HUDEP-2 (cell line): ENCODE measurements at regions not wholly inside any gene's neighbourhood (a gene's known extent, or its start where the extent isn't known, plus 50 kb on each side); places are given as distances from the start of the nearest gene placed in this dataset.
"Not testable (repeated sequence)": the region's sequence is repeated elsewhere in the genome, so short reads cannot be mapped to it uniquely, and the experiment has no call there.

Experiments used
- DNase-seq, 76 experiments: peaks; one replicate each; lab custom pipeline; 2025; ENCODE audit not compliant: unreplicated experiment in 76 of 76; lab: John Stamatoyannopoulos, UW

DNA sequence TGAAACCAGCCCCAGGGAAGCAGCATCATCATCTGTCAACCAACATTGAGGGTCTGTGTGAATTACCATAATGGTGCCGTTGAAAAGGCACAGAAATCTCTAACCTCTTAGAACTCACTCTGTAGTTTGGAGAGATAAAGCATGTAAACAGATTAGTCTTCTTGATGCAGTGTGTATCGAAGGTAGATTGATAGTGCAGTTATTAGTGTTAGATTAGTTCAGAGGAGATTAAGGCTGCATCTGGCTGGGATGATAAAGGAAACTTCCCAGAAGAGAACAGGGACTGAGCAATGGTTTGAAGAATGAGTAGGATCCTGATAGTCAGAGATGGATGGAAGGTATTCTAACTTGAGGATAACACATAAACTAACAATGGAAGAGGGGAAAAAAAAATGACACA lies 651.5 kb downstream of the TLE1 start:
- no peak for DNase-seq

DNA sequence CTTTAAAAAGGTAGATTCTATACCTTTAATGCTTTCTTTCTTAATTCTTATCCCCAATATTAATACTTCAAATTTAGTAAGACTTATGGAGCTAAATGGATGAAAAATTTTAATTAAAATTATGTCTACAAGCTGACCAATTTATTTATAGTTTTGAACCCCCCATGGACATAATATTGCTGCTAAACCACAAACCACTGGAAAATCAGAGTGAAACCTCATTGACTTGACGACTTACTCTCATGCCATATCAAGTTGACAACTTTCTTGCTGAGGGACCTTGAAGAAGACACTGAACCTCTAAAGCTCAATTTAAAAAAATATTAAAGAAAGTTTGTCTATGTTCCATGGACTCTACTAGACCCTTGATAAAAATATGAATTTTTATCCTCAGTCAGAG lies 653.7 kb downstream of the TLE1 start:
- DNase-seq: no peak

DNA sequence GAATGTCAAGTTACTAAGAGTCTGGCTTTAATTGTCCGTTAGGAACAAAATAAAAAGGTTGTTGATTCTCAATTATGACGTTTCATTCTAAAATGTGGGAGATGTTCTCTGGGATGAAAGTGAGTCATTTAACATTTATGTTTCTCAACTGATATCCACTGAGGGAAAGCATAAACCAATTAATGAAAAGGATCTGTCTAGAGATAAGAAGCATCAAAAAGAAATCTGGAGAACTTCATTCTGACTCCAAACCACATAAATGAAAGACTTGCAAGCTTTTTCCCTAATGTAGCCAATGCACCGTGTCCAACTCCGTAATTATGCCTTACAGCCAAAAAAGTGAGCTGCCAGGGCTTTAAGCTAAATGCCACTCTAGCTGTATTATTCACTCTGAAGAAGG lies 654.2 kb downstream of the TLE1 start:
- DNase-seq: no peak

DNA sequence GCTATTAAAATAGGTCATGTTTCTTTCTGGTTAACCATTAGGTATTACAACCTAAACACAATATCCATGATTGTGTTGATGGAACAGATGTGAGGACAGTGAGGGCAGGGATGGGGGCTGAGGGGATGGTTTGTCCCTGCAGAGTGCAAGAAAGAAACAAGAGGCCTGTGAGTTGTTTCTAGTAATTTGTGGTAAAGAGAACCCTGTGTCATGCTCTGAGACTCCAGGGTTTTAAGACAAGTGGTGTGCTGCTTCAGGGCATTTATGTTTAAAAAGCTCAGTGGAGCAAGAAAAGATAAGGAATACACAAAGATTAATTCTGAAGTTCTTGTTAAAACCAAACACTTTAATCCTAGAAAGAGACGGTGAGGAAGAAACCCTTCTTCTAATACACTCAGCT lies 656.5 kb downstream of the TLE1 start:
- no peak for DNase-seq

DNA sequence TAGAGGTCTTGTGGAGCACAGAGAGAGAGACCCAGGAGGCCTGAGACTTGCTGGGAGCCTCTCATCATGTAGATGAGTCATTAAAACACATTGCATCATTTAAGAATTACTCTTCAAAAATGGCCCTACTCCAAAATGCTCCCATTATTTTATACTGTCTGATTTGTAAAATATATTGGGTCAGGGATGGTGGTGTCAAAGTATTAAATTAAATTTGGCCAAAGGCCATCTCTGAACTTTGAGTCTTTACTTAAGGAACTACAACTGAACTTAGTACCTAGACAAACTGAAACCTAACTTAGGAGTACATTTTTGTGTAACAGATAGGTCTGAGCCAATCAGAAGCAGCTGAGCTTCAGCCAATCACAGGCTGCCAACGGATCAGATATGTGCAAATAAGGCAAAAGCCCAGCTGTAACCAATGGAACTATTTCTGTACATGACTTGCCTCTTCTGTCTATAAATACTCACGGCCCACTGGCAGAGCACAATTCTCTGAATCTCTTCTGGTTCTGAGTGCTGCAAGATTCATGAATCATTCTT lies 657.2 kb downstream of the TLE1 start:
- DNase-seq: no peak

DNA sequence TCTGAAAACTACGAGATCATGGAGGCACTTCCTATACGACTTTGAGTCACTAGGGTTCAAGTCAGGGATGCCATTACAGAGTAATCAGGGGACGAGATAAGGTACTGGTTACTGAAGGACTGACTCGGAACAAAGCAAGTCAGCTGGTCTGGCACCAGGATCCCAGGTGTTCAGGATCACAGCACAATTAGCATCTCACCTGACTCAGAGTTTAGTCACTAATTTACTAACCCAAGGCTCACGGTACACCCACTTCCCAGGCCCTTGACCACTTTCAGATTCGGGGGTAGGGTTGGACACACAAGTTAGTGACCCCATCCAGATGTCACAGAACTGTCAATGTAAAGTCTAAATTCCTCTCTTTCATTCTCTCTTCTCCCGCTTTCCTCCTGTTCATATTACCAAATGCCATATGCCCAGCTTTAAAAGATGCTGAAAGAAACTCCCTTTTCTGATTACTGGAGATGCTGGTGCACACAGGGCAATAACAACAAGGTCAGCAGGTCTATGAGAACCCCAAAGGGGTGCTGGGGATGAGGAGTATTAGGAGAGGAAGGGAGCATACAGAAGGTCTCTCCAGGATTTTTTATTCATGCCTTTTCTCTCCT lies 657.8 kb downstream of the TLE1 start:
- DNase-seq: no peak

DNA sequence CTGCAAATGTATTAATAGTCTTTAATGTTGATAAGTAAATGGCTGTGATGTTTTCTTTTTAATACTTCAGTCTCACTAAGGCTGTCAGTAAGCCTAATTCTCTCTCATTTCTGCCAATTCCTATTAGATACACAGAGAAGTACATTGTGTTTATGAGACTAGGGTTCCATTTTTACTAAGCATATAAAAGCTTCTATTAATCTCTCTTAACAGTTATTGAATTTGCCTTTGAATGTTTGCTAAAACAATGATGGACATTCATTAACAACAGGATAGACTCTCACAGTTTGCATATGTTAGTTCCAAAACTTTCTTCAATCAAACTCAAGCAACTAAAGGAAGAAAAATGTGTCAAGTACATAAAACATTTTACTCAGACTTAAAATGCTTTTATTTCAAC lies 659.3 kb downstream of the TLE1 start:
- no peak for DNase-seq

DNA sequence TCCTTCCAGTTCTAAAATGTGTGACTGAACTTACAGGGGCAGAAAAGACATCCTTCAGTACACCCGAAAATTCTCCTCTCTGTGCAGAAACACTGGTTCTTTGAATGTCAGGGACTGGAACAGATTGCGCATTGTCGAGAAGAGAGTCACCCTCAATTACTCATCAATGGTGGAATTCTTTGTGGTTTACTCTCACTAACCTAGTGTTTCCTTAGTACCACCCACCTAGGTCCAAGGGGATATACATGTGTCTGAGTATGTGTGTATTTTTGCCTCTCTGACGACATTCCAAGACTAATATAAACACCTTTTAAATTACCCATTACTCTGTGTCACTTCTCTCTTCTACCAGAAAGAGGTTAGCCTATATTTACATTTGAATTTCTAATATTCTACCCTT lies 660.8 kb downstream of the TLE1 start:
- no peak for DNase-seq

DNA sequence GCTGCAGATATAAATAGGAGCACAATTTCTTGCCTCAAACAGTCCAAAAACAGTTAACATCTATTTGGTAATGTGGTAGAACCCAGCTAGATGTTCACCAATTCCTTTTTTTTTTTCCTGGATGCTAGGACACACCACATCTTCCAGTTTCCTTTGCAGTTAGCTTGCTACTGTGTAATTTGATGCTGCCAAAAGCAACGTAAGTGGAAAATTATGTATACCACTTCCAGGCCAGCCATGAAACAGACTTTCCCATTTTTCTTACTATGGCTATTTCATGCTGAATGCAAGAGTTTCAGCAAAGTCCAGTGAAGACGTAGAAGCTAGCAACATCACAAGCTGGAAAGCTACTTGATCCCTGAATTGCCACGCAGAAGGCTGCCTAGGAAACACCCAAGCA lies 667.2 kb downstream of the TLE1 start:
- no peak for DNase-seq

DNA sequence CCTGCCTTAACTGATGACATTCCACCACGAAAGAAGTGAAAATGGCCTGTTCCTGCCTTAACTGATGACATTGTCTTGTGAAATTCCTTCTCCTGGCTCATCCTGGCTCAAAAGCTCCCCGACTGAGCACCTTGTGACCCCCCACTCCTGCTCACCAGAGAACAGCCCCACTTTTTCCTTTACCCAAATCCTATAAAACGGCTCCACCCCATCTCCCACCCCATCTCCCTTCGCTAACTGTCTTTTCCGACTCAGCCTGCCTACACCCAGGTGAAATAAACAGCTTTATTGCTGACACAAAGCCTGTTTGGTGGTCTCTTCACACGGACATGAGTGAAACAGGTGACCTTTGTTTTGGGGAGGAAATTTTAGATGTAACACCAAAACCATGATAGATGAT lies 674.4 kb downstream of the TLE1 start:
- DNase-seq: not testable (repeated sequence)

DNA sequence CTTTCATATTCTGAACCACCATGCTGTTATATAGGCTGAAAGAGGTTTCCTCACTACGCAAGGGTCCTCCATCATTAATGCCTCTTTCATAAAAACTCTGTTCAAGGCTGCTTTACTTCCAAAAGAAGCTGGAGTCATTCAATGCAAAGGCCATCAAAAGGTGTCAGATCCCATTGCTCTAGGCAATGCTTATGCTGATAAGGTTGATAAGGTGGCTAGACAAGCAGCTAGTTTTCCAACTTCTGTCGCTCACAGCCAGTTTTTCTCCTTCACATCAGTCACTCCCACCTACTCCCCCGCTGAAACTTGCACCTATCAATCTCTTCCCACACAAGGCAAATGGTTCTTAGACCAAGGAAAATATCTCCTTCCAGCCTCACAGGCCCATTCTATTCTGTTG lies 676.2 kb downstream of the TLE1 start:
- not testable (repeated sequence) for DNase-seq

DNA sequence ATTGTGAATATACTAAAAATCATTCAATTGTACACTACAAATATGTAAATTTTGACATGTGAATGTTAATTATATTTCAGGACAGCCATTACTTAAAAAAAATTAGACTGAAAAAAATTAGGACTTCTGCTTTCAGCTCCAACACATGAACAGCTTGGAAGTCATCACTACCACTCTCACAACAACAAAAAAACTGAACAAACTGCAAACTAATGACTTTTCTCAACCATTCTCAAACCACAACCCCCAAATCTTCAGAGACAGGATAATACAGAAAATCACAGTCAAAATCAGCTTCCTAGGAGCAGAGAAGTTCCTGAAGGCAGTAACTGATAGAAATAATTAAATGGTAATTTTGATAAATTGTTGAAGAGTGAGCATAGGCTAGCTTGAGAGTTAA lies 686.4 kb downstream of the TLE1 start:
- DNase-seq: no peak

DNA sequence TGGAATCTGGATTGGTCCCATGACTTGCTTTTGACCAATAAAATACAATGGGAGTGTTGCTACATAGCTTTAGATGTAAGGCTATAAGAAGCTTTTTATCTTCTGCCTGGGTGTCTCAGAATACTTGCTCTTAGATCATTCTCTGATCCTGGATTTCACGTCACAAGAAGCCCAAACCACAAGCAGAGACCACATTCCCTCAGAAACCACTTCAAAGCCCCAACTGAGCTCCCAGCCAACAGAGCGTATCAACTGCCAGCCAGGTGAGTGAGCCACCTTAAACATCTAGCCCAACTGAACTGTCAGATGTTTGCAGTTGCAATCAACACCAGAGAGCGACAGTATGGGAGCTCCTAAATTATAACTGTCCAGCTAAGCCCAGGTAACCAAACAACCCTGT lies 687.1 kb downstream of the TLE1 start:
- DNase-seq: no peak

DNA sequence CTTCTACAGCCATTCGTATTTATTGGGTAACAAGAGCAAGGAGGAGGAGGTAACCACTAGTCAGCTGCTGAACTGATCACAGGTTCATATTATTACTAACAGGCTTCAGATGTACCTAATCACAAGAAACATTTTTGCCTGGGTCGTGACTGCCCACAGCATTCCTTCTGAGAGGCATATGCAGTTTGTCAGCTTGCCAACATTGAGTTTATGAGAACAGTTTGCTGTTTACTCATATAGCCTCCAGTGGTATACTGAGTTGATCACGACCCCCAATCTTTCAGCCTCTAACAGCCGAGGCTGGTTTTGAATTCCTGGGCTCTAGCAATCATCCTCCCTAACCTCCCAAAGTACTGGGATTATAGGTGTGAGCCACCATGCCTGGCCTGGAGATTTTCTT lies 693.6 kb downstream of the TLE1 start:
- DNase-seq: no peak

DNA sequence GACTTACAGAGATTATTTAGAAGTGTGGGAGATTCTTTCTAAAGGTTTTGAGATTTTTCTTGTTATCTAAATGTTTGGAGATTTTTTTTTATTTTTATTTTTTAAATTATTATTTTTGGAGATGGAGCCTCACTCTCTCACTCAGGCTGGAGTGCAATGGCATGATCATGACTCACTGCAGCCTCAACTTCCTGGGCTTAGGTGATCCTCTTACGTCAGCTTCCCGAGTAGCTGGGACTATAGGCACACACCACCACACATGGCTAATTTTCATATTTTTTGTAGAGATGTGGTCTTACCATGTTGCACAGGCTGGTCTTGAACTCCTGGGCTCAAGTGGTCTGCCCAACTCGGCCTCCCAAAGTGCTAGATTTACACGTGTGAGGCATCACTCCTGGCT lies 694.5 kb downstream of the TLE1 start:
- DNase-seq: no peak

DNA sequence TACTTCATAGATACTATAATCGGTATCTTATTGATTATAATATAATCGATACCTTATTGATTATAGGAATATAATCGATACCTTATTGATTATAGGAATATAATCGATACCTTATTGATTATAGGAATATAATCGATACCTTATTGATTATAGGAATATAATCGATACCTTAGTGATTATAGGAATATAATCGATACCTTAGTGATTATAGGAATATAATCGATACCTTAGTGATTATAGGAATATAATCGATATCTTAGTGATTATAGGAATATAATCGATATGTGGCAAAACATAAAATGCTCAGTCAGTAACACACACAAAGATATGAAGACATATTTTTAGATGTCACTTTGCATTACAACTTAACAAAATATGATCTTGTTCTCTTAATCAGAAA lies 703.8 kb downstream of the TLE1 start:
- not testable (repeated sequence) for DNase-seq

DNA sequence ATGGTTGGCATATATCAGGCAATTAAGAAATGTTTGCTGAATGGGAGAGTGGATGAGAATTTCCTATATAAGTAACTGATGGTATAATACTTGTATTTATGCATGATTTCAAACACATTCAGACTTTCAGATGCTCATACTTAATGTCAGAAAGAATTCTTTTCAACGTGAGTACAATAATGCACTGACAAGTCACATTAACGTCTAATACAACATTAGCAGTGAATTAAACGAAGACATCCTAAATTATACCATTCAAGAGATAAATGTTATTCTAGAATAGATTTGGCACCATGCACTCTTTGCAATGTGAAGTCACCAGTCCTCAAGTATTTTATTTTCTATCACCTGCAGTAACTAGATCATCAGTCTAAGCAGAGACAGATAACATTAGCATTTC lies 712.9 kb downstream of the TLE1 start:
- no peak for DNase-seq

DNA sequence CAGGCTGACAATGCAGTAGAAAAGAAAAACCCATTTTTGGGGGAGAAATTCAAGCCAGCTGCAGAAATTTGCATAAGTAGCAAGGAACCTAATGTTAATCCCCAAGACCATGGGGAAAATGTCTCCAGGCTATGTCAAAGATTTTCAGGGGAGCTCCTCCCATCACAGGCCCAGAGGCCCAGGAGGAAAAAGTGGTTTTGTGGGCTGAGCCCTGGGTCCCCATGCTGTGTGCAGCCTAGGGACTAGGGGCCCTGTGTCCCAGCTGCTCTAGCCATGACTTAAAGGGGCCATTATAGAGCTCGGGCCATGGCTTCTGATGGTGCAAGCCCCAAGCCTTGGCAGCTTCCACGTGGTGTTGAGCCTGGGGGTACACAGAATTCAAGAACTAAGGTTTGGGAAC lies 719.0 kb downstream of the TLE1 start:
- DNase-seq: not testable (repeated sequence)

DNA sequence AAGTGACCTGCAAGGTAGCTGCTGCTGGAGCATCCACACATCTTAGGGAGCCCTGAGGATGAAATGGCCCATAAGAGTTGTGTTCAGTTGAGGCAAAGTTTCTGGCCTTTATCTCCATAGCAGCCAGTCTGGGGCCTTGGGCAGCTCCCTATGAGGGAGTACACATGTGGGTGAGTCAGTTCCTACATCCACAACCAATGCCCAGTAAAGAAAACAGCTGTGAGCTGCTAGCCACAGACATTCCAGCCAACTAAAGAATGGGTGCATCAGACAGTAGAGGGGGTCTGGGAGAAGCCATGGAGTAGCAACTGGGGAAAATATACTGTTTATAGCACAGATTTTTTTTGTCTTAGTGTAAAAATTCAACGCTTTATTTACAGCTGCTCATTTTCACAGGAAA lies 720.7 kb downstream of the TLE1 start:
- DNase-seq: no peak

DNA sequence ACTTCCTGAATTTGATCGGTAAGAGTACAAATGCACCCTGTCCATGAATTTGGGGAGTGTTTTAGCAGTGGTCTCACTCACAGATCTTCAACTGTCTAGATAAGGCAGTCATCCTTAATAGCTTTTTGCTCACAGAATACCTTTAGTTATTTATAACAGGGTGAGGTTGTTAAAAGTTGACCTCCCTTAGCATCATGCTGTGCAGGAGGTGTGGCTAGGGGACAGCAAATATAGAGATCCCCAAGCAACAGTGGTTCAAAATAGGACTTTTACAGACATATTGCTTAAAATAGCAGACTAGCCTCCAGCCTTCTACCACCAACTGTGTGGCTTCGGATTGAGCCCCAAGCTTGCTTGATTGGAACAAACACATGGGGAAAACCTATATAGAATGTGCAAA lies 724.4 kb downstream of the TLE1 start:
- no peak for DNase-seq

DNA sequence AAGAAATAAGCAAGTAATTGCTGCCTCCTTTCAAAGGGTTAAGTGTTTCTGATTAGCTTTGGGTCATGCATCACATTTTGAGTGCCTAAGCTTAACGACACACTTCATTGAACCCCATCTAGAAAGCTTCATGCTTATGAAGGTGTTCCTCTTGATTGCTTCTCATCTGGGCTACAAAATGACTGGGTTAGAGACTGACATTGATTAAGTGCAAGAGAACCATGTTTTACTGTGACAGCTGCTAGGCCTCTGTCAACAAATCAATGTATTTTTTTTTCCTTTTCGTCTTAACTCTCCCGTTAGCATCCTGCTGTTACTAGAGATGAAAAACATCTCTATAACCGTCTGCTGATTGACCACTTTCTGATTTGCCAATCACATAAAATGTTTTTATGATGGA lies 725.0 kb downstream of the TLE1 start:
- DNase-seq: no peak

DNA sequence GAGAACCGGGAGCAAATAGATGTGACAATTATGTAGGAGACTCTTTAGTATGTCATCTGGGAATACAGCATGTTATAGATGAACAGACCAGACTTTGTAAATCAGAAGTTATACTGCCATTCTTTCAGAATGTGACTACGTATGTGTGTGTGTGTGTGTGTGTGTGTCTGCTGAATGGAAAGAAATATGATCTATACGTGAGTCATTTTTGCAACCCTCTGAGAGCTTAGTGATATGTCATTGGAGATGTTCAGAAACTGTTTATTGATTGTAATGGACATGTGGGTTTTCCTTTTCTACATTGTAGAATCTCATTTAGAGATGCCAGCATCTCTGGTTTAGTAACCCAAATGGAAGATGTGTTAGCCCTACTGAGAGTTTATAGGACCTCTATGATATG lies 731.5 kb downstream of the TLE1 start:
- DNase-seq: no peak

DNA sequence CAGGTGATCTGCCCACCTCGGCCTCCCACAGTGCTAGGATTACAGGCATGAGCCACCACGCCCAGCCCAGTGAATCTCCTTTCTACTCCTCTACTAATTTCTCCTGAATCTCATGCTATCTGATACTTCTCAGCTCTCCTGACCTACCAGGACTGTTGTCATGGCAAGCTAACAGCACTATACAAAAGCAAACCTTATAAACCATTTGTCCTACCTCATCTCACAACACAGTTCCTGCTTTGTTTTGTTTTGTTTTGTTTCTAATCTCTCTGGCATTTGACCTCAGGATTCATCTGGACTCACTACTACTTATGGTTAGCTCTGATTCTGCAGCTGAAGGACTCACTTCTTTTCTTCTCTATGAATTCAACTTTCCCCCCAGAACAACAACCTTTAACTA lies 734.8 kb downstream of the TLE1 start:
- no peak for DNase-seq
